ENCODE measurements at regions not wholly inside any gene's neighbourhood (a gene's known extent, or its start where the extent isn't known, plus 50 kb on each side); places are given as distances from the start of the nearest gene placed in this dataset.

GRCh38 chr15:47493357-47494247, 223.7 kb upstream of the SEMA6D start:
- Histone ChIP-seq H2AFZ (ENCODE audit: low read depth, low read length, poor library complexity, severe bottlenecking) (no peak overlapping the region), H3K27me3 (ENCODE audit: insufficient read depth, low read length) (no peaks in the 10 kb centered on the region), H3K9ac (ENCODE audit: low read length) (no peak overlapping the region), H3K9me2 (ENCODE audit: insufficient read depth) (no peaks in the 10 kb centered on the region), H3K36me3 (ENCODE audit: control insufficient read depth in 1 of 2, insufficient read depth in 2 of 2, low read length in 2 of 2) (no peaks in the 10 kb centered on the region), H3K4me3 (replicated peaks in 1 of 2; ENCODE audit: low read depth in 1 of 2, low read length in 2 of 2) (no peak overlapping the region), H3K4me2 (ENCODE audit: low read length) (no peak overlapping the region), H3K79me2 (ENCODE audit: insufficient read depth, low read length) (no peaks in the 10 kb centered on the region), H3K4me1 (ENCODE audit: control insufficient read depth in 1 of 2, insufficient read depth in 2 of 2, low read length in 2 of 2) (no peaks in the 10 kb centered on the region), H3K27ac (ENCODE audit: low read depth, low read length) (no peak overlapping the region), H4K20me1 (ENCODE audit: insufficient read depth) (no peaks in the 10 kb centered on the region), H3K9me3 (ENCODE audit: control insufficient read depth in 1 of 2, insufficient read depth in 1 of 2, low read depth in 1 of 2, low read length in 2 of 2) (peaks cover 6 to 36% of the 10 kb centered on the region in 2 experiments; a peak in 3 of 4 replicates)
- intact Hi-C loops (cut with micrococcal nuclease), result no loop called here
- no TSS peak for BruUV-seq (replicated peaks)
- ATAC-seq (no peak), DNase-seq (ENCODE audit: low read depth, low spot score) (no peak)
- TF ChIP-seq EZH2 (IDR thresholded peaks at IDR 0.05), result no peak
- no peak for TF ChIP-seq CEBPB (IDR thresholded peaks at IDR 0.05; ENCODE audit: low read depth)
- TF ChIP-seq ZNF274 (IDR thresholded peaks at IDR 0.05; ENCODE audit: low read depth, low read length), result no peak
- no peak for TF ChIP-seq YY1 (IDR thresholded peaks at IDR 0.05; ENCODE audit: extremely low read depth, insufficient replicate concordance, low read depth, low read length)
- no peak for TF ChIP-seq SRF (IDR thresholded peaks at IDR 0.05; ENCODE audit: low read depth)
- no peak for TF ChIP-seq EZH2phosphoT487 (IDR thresholded peaks at IDR 0.05; ENCODE audit: borderline replicate concordance)
- no peak for TF ChIP-seq POLR2AphosphoS5 (IDR thresholded peaks at IDR 0.05; ENCODE audit: low read depth, low read length)
- no peak for TF ChIP-seq SP1 (IDR thresholded peaks at IDR 0.05; ENCODE audit: low read depth)
- no peak for TF ChIP-seq POLR2A (IDR thresholded peaks at IDR 0.05; ENCODE audit: borderline replicate concordance, extremely low read depth, insufficient read depth, insufficient read length)
- TF ChIP-seq REST (IDR thresholded peaks at IDR 0.05; ENCODE audit: low read depth), result no peak
- no peak for TF ChIP-seq CTCF (IDR thresholded peaks at IDR 0.05 in 2 of 3, conservative IDR thresholded peaks at IDR 0.05 in 1 of 3; ENCODE audit: borderline replicate concordance in 1 of 3, insufficient read depth in 1 of 3, low read depth in 2 of 3, low read length in 2 of 3)
- POLR2A ChIA-PET, result no interaction called here
- RAD21 ChIA-PET (ENCODE audit: low non-redundant PET in 1 of 2, low total read pairs in 2 of 2, uncharacterized antibody in 2 of 2, unreplicated experiment in 2 of 2), result no interaction called here
- CTCF ChIA-PET, result no interaction called here

All from HCT116 (cell line).